ENCODE measurements at regions not wholly inside any gene's neighbourhood (a gene's known extent, or its start where the extent isn't known, plus 50 kb on each side); places are given as distances from the start of the nearest gene placed in this dataset.

DNA sequence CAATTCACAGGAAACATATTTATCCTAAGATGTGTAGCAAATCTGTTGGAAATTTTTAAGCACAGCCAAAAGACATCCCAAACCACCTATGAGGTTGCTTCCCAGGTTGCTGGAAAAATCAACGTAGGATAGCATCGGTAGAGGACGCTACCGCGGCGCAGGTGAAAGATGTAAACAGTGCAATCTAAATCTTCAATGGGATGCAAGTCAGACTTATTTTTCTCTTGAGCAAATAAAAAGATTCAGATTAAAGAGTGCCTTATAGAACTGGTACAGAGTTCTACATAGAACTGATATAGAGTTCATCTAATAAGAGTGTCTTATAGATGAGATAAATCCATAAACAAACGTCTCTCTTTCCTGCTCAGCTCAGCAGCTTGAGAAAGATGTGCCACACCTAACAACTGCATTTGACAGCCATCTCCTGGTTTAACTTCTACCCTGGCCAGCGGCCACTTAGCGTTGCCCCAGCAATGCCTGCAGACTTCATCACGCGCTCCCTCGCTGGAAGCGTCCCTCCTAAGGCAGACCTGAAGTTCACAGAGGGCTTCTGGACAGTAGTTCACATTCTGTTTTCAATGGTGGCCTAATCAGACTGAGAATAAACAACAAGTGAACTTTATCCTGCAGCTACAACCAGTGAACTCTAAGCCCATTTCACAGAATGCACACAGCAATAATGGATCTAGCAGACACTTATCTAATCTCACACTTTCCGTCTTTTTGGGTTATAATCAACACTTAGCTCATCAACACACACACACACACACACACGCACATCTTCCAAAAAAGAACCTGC is 164.5 kb downstream of the TOMM20 start (continued):
- TF ChIP-seq ZNF234 (CRISPR knock-in tag; conservative IDR thresholded peaks at IDR 0.05) (no peak), ZNF780A (CRISPR knock-in tag; IDR thresholded peaks at IDR 0.05) (no peak), ZNF33A (CRISPR knock-in tag; IDR thresholded peaks at IDR 0.05; ENCODE audit: borderline replicate concordance) (no peak), MED8 (CRISPR knock-in tag; IDR thresholded peaks at IDR 0.05; ENCODE audit: insufficient replicate concordance) (peak; percentile 64), ZFP1 (CRISPR knock-in tag; IDR thresholded peaks at IDR 0.05) (no peak; the same call in none of the 2 replicates), PAX8 (CRISPR knock-in tag; IDR thresholded peaks at IDR 0.05; ENCODE audit: borderline replicate concordance) (no peak), MNT (IDR thresholded peaks at IDR 0.05) (no peak), FOXJ3 (CRISPR knock-in tag; IDR thresholded peaks at IDR 0.05; ENCODE audit: borderline replicate concordance) (peak; percentile 85), SRSF9 (IDR thresholded peaks at IDR 0.05; ENCODE audit: borderline replicate concordance, insufficient read depth, low read depth, low read length, poor library complexity, severe bottlenecking) (no peak), GTF2F1 (IDR thresholded peaks at IDR 0.05; ENCODE audit: low read length) (no peak), ZNF850 (CRISPR knock-in tag; conservative IDR thresholded peaks at IDR 0.05) (no peak), FOXP4 (CRISPR knock-in tag; IDR thresholded peaks at IDR 0.05) (peak; percentile 90), ZNF383 (CRISPR knock-in tag; IDR thresholded peaks at IDR 0.05; ENCODE audit: borderline replicate concordance) (no peak), ZNF235 (CRISPR knock-in tag; IDR thresholded peaks at IDR 0.05; ENCODE audit: borderline replicate concordance) (no peak), ZFP82 (CRISPR knock-in tag; IDR thresholded peaks at IDR 0.05; ENCODE audit: borderline replicate concordance) (no peak), AKNA (CRISPR knock-in tag; IDR thresholded peaks at IDR 0.05; ENCODE audit: borderline replicate concordance) (no peak), KLF11 (CRISPR knock-in tag; IDR thresholded peaks at IDR 0.05) (no peak), ZBTB20 (CRISPR knock-in tag; IDR thresholded peaks at IDR 0.05; ENCODE audit: borderline replicate concordance, low read depth) (0 out of 2 replicates have a peak, but pooled peaks have one; percentile 13), ZNF549 (CRISPR knock-in tag; IDR thresholded peaks at IDR 0.05) (no peak)
- TF ChIP-seq, protein P1, sequence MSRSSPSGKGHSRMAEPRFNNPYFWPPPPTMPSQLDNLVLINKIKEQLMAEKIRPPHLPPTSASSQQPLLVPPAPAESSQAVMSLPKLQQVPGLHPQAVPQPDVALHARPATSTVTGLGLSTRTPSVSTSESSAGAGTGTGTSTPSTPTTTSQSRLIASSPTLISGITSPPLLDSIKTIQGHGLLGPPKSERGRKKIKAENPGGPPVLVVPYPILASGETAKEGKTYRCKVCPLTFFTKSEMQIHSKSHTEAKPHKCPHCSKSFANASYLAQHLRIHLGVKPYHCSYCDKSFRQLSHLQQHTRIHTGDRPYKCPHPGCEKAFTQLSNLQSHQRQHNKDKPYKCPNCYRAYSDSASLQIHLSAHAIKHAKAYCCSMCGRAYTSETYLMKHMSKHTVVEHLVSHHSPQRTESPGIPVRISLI (CRISPR knock-in tag; IDR thresholded peaks at IDR 0.05; ENCODE audit: borderline replicate concordance) = no peak
